ENCODE measurements at regions not wholly inside any gene's neighbourhood (a gene's known extent, or its start where the extent isn't known, plus 50 kb on each side); places are given as distances from the start of the nearest gene placed in this dataset.
"Not testable (repeated sequence)": the region's sequence is repeated elsewhere in the genome, so short reads cannot be mapped to it uniquely, and the experiment has no call there.

DNA sequence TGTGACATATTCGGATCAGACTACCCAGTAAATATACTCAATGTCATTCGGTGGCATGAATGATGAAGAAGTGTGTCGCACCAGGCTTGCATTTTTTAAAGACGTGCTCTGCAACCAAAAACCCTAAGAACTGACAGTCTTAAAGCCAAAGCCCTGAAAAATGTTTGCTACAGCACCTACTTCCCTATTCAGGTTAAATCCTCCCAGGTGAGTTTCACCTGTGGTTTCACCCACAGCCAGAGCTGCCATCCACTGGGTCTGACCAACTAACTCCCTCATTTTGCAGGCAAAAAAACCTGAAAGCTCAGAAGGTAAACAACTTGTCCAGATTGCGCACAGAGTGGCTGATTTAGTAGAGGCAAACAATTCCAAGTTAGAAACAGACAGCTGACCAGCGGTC is 222.3 kb upstream of the MGAT5 start:
- no peak for TF ChIP-seq CTCF (conservative IDR thresholded peaks at IDR 0.05; ENCODE audit: low read length)
- H3K4me3 ChIP-seq (ENCODE audit: low read length) = no peak overlapping the region
- no peak for DNase-seq (ENCODE audit: low read depth)

DNA sequence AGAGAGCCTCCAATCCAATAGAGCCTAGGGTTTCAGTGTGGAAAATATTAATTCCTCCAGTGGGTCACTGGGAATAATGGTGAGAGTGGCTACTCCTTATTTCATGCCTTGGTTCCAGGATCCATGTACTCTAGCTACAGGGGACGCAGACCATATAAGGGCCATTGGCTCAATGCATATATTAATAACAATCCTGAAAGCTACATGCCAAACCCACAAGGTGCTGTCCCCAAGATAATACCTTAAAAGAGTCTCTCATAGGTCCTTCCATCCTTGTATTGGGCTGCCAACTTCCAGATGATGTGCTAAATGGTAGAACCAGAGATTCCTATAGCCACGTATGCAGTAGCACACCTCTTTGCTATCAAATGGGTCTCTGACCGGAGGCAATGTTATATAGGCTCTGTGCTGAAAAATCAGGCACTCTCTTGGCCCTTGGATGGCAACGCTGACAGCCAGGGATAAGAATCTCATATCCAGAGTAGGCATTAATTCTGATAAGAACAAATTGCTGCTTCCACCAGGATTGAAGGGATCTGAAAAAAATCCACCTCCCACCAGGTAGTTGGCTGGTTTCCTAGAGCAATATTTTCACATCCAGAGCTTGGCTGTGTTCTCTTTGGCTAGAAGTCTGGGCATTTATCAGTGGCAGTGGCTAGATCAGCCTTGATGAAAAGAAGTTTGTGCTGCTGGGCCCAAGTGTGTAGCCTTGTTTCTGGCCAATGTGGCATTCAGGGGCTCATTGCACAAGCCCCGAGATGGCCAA is 218.1 kb upstream of the MGAT5 start:
- no peak for DNase-seq (ENCODE audit: low read depth)
- H3K4me3 ChIP-seq (ENCODE audit: low read length) = no peak overlapping the region
- TF ChIP-seq CTCF (conservative IDR thresholded peaks at IDR 0.05; ENCODE audit: low read length) = no peak

GRCh38 chr2:134039912-134040581 is 213.8 kb upstream of the MGAT5 start:
- no peak for DNase-seq (ENCODE audit: low read depth)
- TF ChIP-seq CTCF (conservative IDR thresholded peaks at IDR 0.05; ENCODE audit: low read length) = no peak
- H3K4me3 ChIP-seq (ENCODE audit: low read length) = no peak overlapping the region

GRCh38 chr2:134040626-134041172 is 213.2 kb upstream of the MGAT5 start:
- not testable (repeated sequence) for H3K4me3 ChIP-seq (ENCODE audit: low read length); DNase-seq (ENCODE audit: low read depth)

DNA sequence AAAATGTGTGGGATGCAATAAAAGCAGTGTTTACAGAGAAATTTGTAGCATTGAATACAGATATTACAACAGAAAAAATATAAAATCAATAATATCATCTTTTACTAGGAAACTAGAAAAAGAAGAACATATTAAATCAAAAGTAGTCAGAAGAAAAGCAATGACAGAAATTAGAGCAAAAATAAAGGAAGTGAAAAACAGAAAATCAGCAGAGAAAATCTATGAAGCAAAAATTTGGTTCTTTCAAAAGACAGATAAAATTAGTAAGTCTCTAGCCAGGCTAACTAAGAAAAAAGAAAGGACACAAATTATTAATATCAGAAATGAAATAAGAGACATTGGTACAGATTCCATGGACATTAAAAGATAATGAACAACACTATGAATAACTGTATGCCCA is 212.0 kb upstream of the MGAT5 start:
- H3K4me3 ChIP-seq (ENCODE audit: low read length) = no peak overlapping the region
- no peak for DNase-seq (ENCODE audit: low read depth)
- no peak for TF ChIP-seq CTCF (conservative IDR thresholded peaks at IDR 0.05; ENCODE audit: low read length)

GRCh38 chr2:134043028-134043427 is 210.8 kb upstream of the MGAT5 start:
- not testable (repeated sequence) for H3K4me3 ChIP-seq (ENCODE audit: low read length); DNase-seq (ENCODE audit: low read depth)

DNA sequence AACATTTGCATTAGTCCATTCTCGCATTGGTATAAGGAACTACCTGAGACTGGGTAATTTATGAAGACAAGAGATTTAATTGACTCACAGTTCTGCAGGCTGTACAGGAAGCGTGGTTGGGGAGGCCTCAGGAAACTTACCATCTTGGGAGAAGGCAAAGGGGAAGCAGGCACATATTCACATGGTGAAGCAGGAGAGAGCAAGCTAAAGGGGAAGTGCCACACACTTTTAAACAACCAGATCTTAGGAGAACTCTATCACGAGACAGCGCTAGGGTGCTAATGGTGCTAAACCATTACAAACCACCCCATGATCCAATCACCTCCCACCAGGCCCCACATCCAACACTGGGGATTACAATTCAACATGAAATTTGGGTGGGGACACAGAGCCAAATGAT is 201.7 kb upstream of the MGAT5 start:
- no peak for TF ChIP-seq CTCF (conservative IDR thresholded peaks at IDR 0.05; ENCODE audit: low read length)
- no peak overlapping the region for H3K4me3 ChIP-seq (ENCODE audit: low read length)
- no peak for DNase-seq (ENCODE audit: low read depth)

GRCh38 chr2:134056173-134056572 is 197.7 kb upstream of the MGAT5 start:
- no peak for DNase-seq (ENCODE audit: low read depth)
- no peak for TF ChIP-seq CTCF (conservative IDR thresholded peaks at IDR 0.05; ENCODE audit: low read length)
- H3K4me3 ChIP-seq (ENCODE audit: low read length) = no peak overlapping the region

DNA sequence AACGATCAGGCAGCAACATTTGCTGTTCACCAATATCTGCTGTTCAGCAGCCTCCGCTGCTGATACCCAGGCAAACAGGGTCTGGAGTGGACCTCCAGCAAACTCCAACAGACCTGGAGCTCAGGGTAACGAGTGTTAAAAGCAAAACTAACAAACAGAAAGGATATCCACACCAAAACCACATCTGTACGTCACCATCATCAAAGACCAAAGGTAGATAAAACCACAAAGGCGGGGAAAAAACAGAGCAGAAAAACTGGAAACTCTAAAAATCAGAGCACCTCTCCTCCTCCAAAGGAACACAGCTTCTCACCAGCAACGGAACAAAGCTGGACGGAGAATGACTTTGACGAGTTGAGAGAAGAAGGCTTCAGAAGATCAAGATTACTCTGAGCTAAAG is 192.8 kb upstream of the MGAT5 start:
- not testable (repeated sequence) for DNase-seq (ENCODE audit: low read depth); H3K4me3 ChIP-seq (ENCODE audit: low read length)

DNA sequence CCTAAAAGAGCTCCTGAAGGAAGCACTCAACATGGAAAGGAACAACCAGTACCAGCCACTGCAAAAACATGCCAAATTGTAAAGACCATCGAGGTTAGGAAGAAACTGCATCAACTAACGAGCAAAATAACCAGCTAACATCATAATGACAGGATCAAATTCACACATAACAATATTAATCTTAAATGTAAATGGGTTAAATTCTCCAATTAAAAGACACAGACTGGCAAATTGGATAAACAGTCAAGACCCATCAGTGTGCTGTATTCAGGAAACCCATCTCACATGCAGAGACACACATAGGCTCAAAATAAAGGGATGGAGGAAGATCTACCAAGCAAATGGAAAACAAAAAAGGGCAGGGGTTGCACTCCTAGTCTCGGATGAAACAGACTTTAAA is 191.6 kb upstream of the MGAT5 start:
- H3K4me3 ChIP-seq (ENCODE audit: low read length); DNase-seq (ENCODE audit: low read depth): not testable (repeated sequence)

- H3K4me3 ChIP-seq (ENCODE audit: low read length); DNase-seq (ENCODE audit: low read depth): not testable (repeated sequence)
Observed at GRCh38 chr2:134063916-134064315, 190.0 kb upstream of the MGAT5 start.
